ENCODE measurements at regions not wholly inside any gene's neighbourhood (a gene's known extent, or its start where the extent isn't known, plus 50 kb on each side); places are given as distances from the start of the nearest gene placed in this dataset.

- no peak for TF ChIP-seq JUND (IDR thresholded peaks at IDR 0.05; ENCODE audit: low read depth)
- DNase-seq (ENCODE audit: low read depth in 1 of 2, low spot score in 1 of 2) = no peak
- in situ Hi-C loops (cut with HindIII; ENCODE audit: low pct_unique_long_range_greater_than_20kb, low sequenced_read_pairs) = no loop called here
Observed at GRCh38 chr18:38923540-38923939, 1357.9 kb upstream of the CELF4 start.

- in situ Hi-C loops (cut with HindIII; ENCODE audit: low pct_unique_long_range_greater_than_20kb, low sequenced_read_pairs) = no loop called here
- no peak for DNase-seq (ENCODE audit: low read depth in 1 of 2, low spot score in 1 of 2)
- TF ChIP-seq JUND (IDR thresholded peaks at IDR 0.05; ENCODE audit: low read depth) = no peak
Observed at GRCh38 chr18:38923126-38923525, 1357.5 kb upstream of the CELF4 start.

- TF ChIP-seq JUND (IDR thresholded peaks at IDR 0.05; ENCODE audit: low read depth) = no peak
- no peak for DNase-seq (ENCODE audit: low read depth in 1 of 2, low spot score in 1 of 2)
- in situ Hi-C loops (cut with HindIII; ENCODE audit: low pct_unique_long_range_greater_than_20kb, low sequenced_read_pairs) = no loop called here
Observed at GRCh38 chr18:38909972-38910371, 1344.4 kb upstream of the CELF4 start.

GRCh38 chr18:38902796-38903195, 1337.2 kb upstream of the CELF4 start:
- no peak for DNase-seq (ENCODE audit: low read depth in 1 of 2, low spot score in 1 of 2)
- in situ Hi-C loops (cut with HindIII; ENCODE audit: low pct_unique_long_range_greater_than_20kb, low sequenced_read_pairs) = no loop called here
- TF ChIP-seq JUND (IDR thresholded peaks at IDR 0.05; ENCODE audit: low read depth) = no peak

DNA sequence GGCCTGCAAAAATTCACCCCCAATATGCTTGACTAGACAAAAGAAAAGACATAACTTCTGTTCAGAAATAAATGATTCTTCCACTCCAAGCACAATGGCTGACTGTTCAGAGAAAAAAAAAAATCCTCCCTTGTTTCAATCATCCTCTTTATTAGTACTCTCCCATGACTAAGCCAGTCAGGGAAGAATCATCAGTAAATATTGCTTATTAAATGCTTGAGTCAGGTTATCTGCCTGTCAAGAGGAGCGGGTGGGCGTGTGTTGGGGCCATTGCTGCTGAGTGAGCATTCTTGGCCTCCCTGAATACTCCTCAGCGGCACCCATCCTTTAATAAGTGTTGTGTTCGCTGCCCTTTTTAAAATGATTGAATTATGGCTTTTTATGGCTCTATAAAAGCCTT, 1334.8 kb upstream of the CELF4 start:
- no peak for TF ChIP-seq JUND (IDR thresholded peaks at IDR 0.05; ENCODE audit: low read depth)
- in situ Hi-C loops (cut with HindIII; ENCODE audit: low pct_unique_long_range_greater_than_20kb, low sequenced_read_pairs) = no loop called here
- DNase-seq (ENCODE audit: low read depth in 1 of 2, low spot score in 1 of 2) = no peak

- in situ Hi-C loops (cut with HindIII; ENCODE audit: low pct_unique_long_range_greater_than_20kb, low sequenced_read_pairs) = no loop called here
- no peak for TF ChIP-seq JUND (IDR thresholded peaks at IDR 0.05; ENCODE audit: low read depth)
Observed at GRCh38 chr18:38900031-38900430, 1334.4 kb upstream of the CELF4 start.

GRCh38 chr18:38899252-38899651, 1333.7 kb upstream of the CELF4 start:
- no peak for DNase-seq (ENCODE audit: low read depth in 1 of 2, low spot score in 1 of 2)
- no peak for TF ChIP-seq JUND (IDR thresholded peaks at IDR 0.05; ENCODE audit: low read depth)
- in situ Hi-C loops (cut with HindIII; ENCODE audit: low pct_unique_long_range_greater_than_20kb, low sequenced_read_pairs) = no loop called here

More at GRCh38 chr18:38900031-38900430, 1334.4 kb upstream of the CELF4 start:
- no peak for DNase-seq (ENCODE audit: low read depth in 1 of 2, low spot score in 1 of 2)

GRCh38 chr18:38898167-38898566, 1332.6 kb upstream of the CELF4 start:
- in situ Hi-C loops (cut with HindIII; ENCODE audit: low pct_unique_long_range_greater_than_20kb, low sequenced_read_pairs) = no loop called here
- TF ChIP-seq JUND (IDR thresholded peaks at IDR 0.05; ENCODE audit: low read depth) = no peak
- DNase-seq (ENCODE audit: low read depth in 1 of 2, low spot score in 1 of 2) = no peak

GRCh38 chr18:38895560-38895959, 1330.0 kb upstream of the CELF4 start:
- in situ Hi-C loops (cut with HindIII; ENCODE audit: low pct_unique_long_range_greater_than_20kb, low sequenced_read_pairs) = no loop called here
- no peak for DNase-seq (ENCODE audit: low read depth in 1 of 2, low spot score in 1 of 2)
- no peak for TF ChIP-seq JUND (IDR thresholded peaks at IDR 0.05; ENCODE audit: low read depth)

DNA sequence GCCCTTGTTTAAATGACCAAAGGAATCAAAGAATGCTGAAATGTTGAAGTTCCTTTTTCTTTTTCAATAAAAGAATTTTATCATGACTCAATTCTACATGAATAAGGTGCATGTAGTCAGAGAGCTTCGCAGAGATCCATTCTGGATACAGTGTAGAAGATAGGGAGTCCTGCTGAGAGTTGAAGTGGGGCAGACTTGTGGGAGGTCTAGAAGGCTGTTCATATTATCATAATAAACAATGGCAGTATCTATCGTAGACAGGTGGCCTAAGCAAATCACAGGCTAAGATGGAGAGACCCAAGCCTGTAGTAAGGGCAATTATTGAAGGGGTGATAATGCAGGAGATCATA, 1322.0 kb upstream of the CELF4 start:
- DNase-seq (ENCODE audit: low read depth in 1 of 2, low spot score in 1 of 2) = no peak
- TF ChIP-seq JUND (IDR thresholded peaks at IDR 0.05; ENCODE audit: low read depth) = no peak
- in situ Hi-C loops (cut with HindIII; ENCODE audit: low pct_unique_long_range_greater_than_20kb, low sequenced_read_pairs) = no loop called here

GRCh38 chr18:38886861-38887670, 1321.5 kb upstream of the CELF4 start:
- DNase-seq (ENCODE audit: low read depth in 1 of 2, low spot score in 1 of 2) = no peak
- in situ Hi-C loops (cut with HindIII; ENCODE audit: low pct_unique_long_range_greater_than_20kb, low sequenced_read_pairs) = no loop called here
- no peak for TF ChIP-seq JUND (IDR thresholded peaks at IDR 0.05; ENCODE audit: low read depth)

- no peak for TF ChIP-seq JUND (IDR thresholded peaks at IDR 0.05; ENCODE audit: low read depth)
- in situ Hi-C loops (cut with HindIII; ENCODE audit: low pct_unique_long_range_greater_than_20kb, low sequenced_read_pairs) = no loop called here
- DNase-seq (ENCODE audit: low read depth in 1 of 2, low spot score in 1 of 2) = no peak
Observed at GRCh38 chr18:38886235-38886634, 1320.6 kb upstream of the CELF4 start.

DNA sequence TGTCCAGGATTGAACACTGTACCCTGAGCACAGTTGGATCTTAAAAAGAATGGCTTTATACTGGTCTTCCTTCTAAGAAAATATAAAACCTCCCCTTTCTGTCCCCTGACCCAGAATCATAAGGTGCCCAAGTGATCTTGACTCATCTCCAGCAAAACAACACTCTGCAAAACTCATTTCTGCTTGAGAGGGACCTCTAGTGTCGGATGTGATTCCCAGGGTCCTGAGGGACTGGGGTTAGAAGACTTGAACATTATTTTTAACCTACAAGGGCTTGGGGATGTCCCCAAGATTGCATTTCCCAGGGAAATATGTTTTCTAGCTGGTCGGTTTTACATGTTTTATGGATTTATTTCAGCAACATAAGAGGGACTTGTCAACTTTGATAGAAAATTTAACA, 1318.5 kb upstream of the CELF4 start:
- TF ChIP-seq JUND (IDR thresholded peaks at IDR 0.05; ENCODE audit: low read depth) = no peak
- no peak for DNase-seq (ENCODE audit: low read depth in 1 of 2, low spot score in 1 of 2)
- in situ Hi-C loops (cut with HindIII; ENCODE audit: low pct_unique_long_range_greater_than_20kb, low sequenced_read_pairs) = no loop called here

- in situ Hi-C loops (cut with HindIII; ENCODE audit: low pct_unique_long_range_greater_than_20kb, low sequenced_read_pairs) = no loop called here
- TF ChIP-seq JUND (IDR thresholded peaks at IDR 0.05; ENCODE audit: low read depth) = no peak
- no peak for DNase-seq (ENCODE audit: low read depth in 1 of 2, low spot score in 1 of 2)
Observed at GRCh38 chr18:38883111-38883510, 1317.5 kb upstream of the CELF4 start.

All from T47D (cell line).